A549 (cell line): ENCODE measurements at regions not wholly inside any gene's neighbourhood (a gene's known extent, or its start where the extent isn't known, plus 50 kb on each side); places are given as distances from the start of the nearest gene placed in this dataset.

ENCODE experiments used
- ATAC-seq, 2 experiments: fragments of 200-7000 bp in 1 of 2; fragments of >200 bp in 1 of 2; cut with Nextera tagmentation in 1 of 2; cut with Tn5 transposase in 1 of 2; 3 replicates each; pipeline versions ENCODE4 v1.8.0 to v1.9.1; 2018 to 2020; ENCODE audit warnings: mild to moderate bottlenecking in 1 of 2, moderate library complexity in 1 of 2
- CTCF ChIA-PET: fragments of 300-600 bp; sonication (Branson Sonifier 250); formaldehyde crosslinking; extraction: SDS; loops from one replicate; lab custom pipeline; 2021; ENCODE audit warnings: antibody characterized with exemption, inconsistent platforms; lab: Yijun Ruan, JAX
- POLR2A ChIA-PET: fragments of 350-600 bp; formaldehyde crosslinking; extraction: SDS; loops from one replicate; lab custom pipeline; 2021; ENCODE audit warnings: antibody characterized with exemption, inconsistent platforms; lab: Yijun Ruan, JAX
- DNase-seq, 2 experiments: peaks; one replicate each; pipeline versions ENCODE4 v3.0.0 to v3.0.0-alpha.2; 2011 to 2016; ENCODE audit warnings: low read depth in 1 of 2, low spot score in 1 of 2
- FAIRE-seq: peaks from 2 replicates; lab custom pipeline; 2011; peaks lifted over from hg19 to GRCh38; lab: Jason Lieb, UNC
- H3K27ac ChIP-seq, 2 experiments: fragments of >200 bp; sonication (Bioruptor Twin); formaldehyde crosslinking; 3 replicates each; pipeline ENCODE4 v1.5.1; 2016 to 2017
- H3K4me1 ChIP-seq: fragments of >200 bp; sonication (Bioruptor Twin); formaldehyde crosslinking; 3 replicates; pipeline ENCODE4 v1.6.1; 2016
- H3K4me2 ChIP-seq: fragments of >200 bp; sonication (Bioruptor Twin); formaldehyde crosslinking; 3 replicates; pipeline ENCODE4 v1.6.1; 2016
- H3K4me3 ChIP-seq: fragments of >200 bp; sonication (Bioruptor Twin); formaldehyde crosslinking; 3 replicates; pipeline ENCODE4 v1.5.1; 2016
- H3K9me3 ChIP-seq: fragments of >200 bp; sonication (Bioruptor Twin); formaldehyde crosslinking; 3 replicates; pipeline ENCODE4 v1.6.1; 2016
- CBX2 ChIP-seq: fragments of 200-600 bp; sonication (generic); IDR thresholded peaks from 2 replicates; pipeline ENCODE4 v1.6.1; 2016; ENCODE audit warnings: low read depth, mild to moderate bottlenecking, borderline replicate concordance
- CHD2 ChIP-seq: fragments of 150-350 bp; IDR thresholded peaks from 2 replicates; pipeline ENCODE4 v1.6.1; 2014; ENCODE audit warnings: low read length; ENCODE audit not compliant: partially characterized antibody
- CHD4 ChIP-seq: fragments of 200-600 bp; sonication (generic); IDR thresholded peaks from 2 replicates; pipeline ENCODE4 v1.6.1; 2016; ENCODE audit warnings: antibody characterized with exemption, mild to moderate bottlenecking, borderline replicate concordance
- ESRRA ChIP-seq: fragments of 150-350 bp; IDR thresholded peaks from 2 replicates; pipeline ENCODE4 v1.6.1; 2014; ENCODE audit warnings: mild to moderate bottlenecking, low read length, borderline replicate concordance
- JUN ChIP-seq, 2 experiments: fragments of >200 bp; sonication (Bioruptor Twin); formaldehyde crosslinking; IDR thresholded peaks; 2 replicates in 1 of 2; 3 replicates in 1 of 2; pipeline ENCODE4 v1.6.1; 2016 to 2017
- KDM5A ChIP-seq: fragments of 200-600 bp; sonication (generic); IDR thresholded peaks from 2 replicates; pipeline ENCODE4 v1.6.1; 2016; ENCODE audit warnings: antibody characterized with exemption, mild to moderate bottlenecking
- NPAS2 ChIP-seq: fragments of 250-450 bp; sonication (Bioruptor Pico); IDR thresholded peaks from 2 replicates; pipeline ENCODE4 v1.8.0; 2022; ENCODE audit warnings: mild to moderate bottlenecking, moderate library complexity, borderline replicate concordance
- NR3C1 ChIP-seq: fragments of >200 bp; sonication (Bioruptor Twin); formaldehyde crosslinking; IDR thresholded peaks from 3 replicates; pipeline ENCODE4 v1.6.1; 2017
- POLR2A ChIP-seq: IDR thresholded peaks from 2 replicates; pipeline ENCODE4 v1.6.1; 2012; ENCODE audit warnings: mild to moderate bottlenecking, low read length
- POLR2AphosphoS2 ChIP-seq: conservative IDR thresholded peaks from 2 replicates; pipeline ENCODE4 v1.6.1; 2012; ENCODE audit warnings: low read length, improper control_type of control experiment, inconsistent platforms
- RCOR1 ChIP-seq: fragments of 150-350 bp; IDR thresholded peaks from 2 replicates; pipeline ENCODE4 v1.6.1; 2014; ENCODE audit warnings: antibody characterized with exemption, low read length, low read depth
- RFX5 ChIP-seq: fragments of 450-650 bp; IDR thresholded peaks from 2 replicates; pipeline ENCODE4 v1.7.1; 2014; ENCODE audit warnings: antibody characterized with exemption, mild to moderate bottlenecking, moderate library complexity
- SREBF2 ChIP-seq: fragments of 450-650 bp; IDR thresholded peaks from 2 replicates; pipeline ENCODE4 v1.6.1; 2014; ENCODE audit warnings: mild to moderate bottlenecking, moderate library complexity
- ZC3H11A ChIP-seq: fragments of 450-650 bp; IDR thresholded peaks from 2 replicates; pipeline ENCODE4 v1.6.1; 2014; ENCODE audit warnings: antibody characterized with exemption, mild to moderate bottlenecking
- ZNF302 ChIP-seq: fragments of 250-450 bp; sonication (Bioruptor Pico); IDR thresholded peaks from 2 replicates; pipeline ENCODE4 v1.9.0; 2021; ENCODE audit warnings: inconsistent platforms, mild to moderate bottlenecking, moderate library complexity
- WGBS: methylation state at CpG from one replicate; pipeline ENCODE4 v1.1.6; 2017; ENCODE audit errors: missing lambda C conversion rate; 5-methylcytosine and 5-hydroxymethylcytosine counted together
- TF ChIP-seq, protein P1 (sequence below): fragments of >200 bp; sonication (Bioruptor Twin); formaldehyde crosslinking; IDR thresholded peaks from 3 replicates; pipeline ENCODE4 v1.6.1; 2016
- TF ChIP-seq, protein P2 (sequence below): fragments of 250-450 bp; sonication (Bioruptor Pico); IDR thresholded peaks from 2 replicates; pipeline ENCODE4 v1.5.0; 2021; ENCODE audit warnings: mild to moderate bottlenecking, moderate library complexity, borderline replicate concordance
- TF ChIP-seq, protein P3 (sequence below): IDR thresholded peaks from 2 replicates; pipeline ENCODE4 v1.6.1; 2012
- TF ChIP-seq, protein P4 (sequence below): fragments of 200-600 bp; sonication (generic); IDR thresholded peaks from 2 replicates; pipeline ENCODE4 v1.6.1; 2016; ENCODE audit warnings: antibody characterized with exemption, mild to moderate bottlenecking, moderate library complexity

DNA sequence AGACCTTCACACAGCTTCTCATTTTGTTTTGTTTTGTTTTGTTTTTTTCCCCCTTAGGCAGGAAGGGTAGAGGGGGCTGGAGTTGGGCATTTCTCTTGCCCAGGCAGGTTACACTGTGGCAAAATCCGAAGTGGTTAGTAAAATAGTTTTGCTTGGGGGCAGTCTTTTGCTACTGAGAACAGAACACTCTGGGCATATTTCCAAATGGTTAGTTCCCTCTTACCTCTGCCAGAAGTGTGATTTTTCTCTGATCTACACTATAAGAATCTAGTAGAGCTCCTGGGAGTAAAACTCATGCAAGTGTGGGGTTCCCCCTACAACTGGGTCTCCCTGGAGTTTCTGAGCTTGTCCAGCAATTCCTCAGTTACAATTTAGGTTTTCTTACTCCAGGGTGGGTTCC is 61.7 kb downstream of the NPS start:
- ATAC-seq, result no peak
- H3K9me3 ChIP-seq, result no peaks in the 10 kb centered on the region
- no peak overlapping the region for H3K27ac ChIP-seq
- no peak for FAIRE-seq
- WGBS, result 0% methylated on average over 1 of the region's 1 CpG
- no peak for DNase-seq
- H3K4me2 ChIP-seq, result no peak overlapping the region
- CTCF ChIA-PET, result no interaction called here
- TF ChIP-seq JUN (IDR thresholded peaks at IDR 0.05), result no peak
- TF ChIP-seq RFX5, result no peak
- TF ChIP-seq, protein P1, sequence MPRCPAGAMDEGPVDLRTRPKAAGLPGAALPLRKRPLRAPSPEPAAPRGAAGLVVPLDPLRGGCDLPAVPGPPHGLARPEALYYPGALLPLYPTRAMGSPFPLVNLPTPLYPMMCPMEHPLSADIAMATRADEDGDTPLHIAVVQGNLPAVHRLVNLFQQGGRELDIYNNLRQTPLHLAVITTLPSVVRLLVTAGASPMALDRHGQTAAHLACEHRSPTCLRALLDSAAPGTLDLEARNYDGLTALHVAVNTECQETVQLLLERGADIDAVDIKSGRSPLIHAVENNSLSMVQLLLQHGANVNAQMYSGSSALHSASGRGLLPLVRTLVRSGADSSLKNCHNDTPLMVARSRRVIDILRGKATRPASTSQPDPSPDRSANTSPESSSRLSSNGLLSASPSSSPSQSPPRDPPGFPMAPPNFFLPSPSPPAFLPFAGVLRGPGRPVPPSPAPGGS, result no peak
- TF ChIP-seq RCOR1, result no peak
- no peak for TF ChIP-seq ESRRA
- TF ChIP-seq ZC3H11A, result no peak
- TF ChIP-seq, protein P2, sequence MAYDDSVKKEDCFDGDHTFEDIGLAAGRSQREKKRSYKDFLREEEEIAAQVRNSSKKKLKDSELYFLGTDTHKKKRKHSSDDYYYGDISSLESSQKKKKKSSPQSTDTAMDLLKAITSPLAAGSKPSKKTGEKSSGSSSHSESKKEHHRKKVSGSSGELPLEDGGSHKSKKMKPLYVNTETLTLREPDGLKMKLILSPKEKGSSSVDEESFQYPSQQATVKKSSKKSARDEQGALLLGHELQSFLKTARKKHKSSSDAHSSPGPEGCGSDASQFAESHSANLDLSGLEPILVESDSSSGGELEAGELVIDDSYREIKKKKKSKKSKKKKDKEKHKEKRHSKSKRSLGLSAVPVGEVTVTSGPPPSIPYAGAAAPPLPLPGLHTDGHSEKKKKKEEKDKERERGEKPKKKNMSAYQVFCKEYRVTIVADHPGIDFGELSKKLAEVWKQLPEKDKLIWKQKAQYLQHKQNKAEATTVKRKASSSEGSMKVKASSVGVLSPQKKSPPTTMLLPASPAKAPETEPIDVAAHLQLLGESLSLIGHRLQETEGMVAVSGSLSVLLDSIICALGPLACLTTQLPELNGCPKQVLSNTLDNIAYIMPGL (CRISPR knock-in tag), result no peak
- TF ChIP-seq NPAS2 (CRISPR knock-in tag), result no peak
- TF ChIP-seq ZNF302, result no peak
- no peak for TF ChIP-seq KDM5A
- TF ChIP-seq, protein P3, sequence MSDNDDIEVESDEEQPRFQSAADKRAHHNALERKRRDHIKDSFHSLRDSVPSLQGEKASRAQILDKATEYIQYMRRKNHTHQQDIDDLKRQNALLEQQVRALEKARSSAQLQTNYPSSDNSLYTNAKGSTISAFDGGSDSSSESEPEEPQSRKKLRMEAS, result no peak
- no peak for TF ChIP-seq SREBF2
- TF ChIP-seq, protein P4, sequence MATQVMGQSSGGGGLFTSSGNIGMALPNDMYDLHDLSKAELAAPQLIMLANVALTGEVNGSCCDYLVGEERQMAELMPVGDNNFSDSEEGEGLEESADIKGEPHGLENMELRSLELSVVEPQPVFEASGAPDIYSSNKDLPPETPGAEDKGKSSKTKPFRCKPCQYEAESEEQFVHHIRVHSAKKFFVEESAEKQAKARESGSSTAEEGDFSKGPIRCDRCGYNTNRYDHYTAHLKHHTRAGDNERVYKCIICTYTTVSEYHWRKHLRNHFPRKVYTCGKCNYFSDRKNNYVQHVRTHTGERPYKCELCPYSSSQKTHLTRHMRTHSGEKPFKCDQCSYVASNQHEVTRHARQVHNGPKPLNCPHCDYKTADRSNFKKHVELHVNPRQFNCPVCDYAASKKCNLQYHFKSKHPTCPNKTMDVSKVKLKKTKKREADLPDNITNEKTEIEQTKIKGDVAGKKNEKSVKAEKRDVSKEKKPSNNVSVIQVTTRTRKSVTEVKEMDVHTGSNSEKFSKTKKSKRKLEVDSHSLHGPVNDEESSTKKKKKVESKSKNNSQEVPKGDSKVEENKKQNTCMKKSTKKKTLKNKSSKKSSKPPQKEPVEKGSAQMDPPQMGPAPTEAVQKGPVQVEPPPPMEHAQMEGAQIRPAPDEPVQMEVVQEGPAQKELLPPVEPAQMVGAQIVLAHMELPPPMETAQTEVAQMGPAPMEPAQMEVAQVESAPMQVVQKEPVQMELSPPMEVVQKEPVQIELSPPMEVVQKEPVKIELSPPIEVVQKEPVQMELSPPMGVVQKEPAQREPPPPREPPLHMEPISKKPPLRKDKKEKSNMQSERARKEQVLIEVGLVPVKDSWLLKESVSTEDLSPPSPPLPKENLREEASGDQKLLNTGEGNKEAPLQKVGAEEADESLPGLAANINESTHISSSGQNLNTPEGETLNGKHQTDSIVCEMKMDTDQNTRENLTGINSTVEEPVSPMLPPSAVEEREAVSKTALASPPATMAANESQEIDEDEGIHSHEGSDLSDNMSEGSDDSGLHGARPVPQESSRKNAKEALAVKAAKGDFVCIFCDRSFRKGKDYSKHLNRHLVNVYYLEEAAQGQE, result no peak
- no peak for TF ChIP-seq NR3C1
- no peak for TF ChIP-seq POLR2AphosphoS2
- no peak for TF ChIP-seq CHD2
- TF ChIP-seq CHD4, result no peak
- no peak for TF ChIP-seq CBX2
- no peak for TF ChIP-seq POLR2A
- TF ChIP-seq, all 56 proteins: peak for 0
- H3K4me3 ChIP-seq, result no peak overlapping the region
- POLR2A ChIA-PET, result no interaction called here
- H3K4me1 ChIP-seq, result no peaks in the 10 kb centered on the region

DNA sequence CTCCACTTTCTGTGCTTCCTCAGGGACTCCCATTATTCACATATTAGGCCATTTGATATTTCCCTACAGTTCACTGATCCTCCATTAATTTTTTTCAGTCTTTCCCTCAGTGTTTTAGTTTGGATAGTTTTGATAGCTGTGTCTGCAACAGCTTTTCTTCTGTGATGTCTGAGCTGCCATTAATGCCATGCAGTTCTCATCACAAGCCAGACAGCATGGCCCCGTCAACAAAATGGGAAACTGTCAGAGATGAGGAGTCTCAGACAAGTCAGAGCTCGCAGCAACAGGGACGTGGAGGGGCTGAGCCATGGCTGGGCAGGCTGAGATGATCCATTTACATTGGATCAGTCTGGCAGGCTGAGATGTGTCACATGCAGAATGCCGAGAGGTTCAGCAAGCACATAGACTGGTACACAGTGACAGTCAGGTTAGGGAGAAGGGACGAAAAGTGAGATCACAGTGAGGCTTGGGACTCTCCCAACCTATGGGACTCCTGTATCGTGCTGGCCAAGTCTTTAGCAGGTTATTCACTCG is 65.4 kb downstream of the NPS start:
- CTCF ChIA-PET, result interaction anchor here (0.8 kb wide), 1 partner anchor 750 kb away, joined by 3 read pairs; no protein-coding TSS in a partner anchor
- no peak overlapping the region for H3K4me3 ChIP-seq
- 3% methylated on average over 6 of the region's 7 CpGs for WGBS
- ATAC-seq (no peak), DNase-seq (no peak), FAIRE-seq (no peak)
- H3K4me1 ChIP-seq, result no peaks in the 10 kb centered on the region
- H3K4me2 ChIP-seq, result no peak overlapping the region
- H3K9me3 ChIP-seq, result no peaks in the 10 kb centered on the region
- POLR2A ChIA-PET, result no interaction called here
- H3K27ac ChIP-seq, result no peak overlapping the region
- TF ChIP-seq, protein P4, result no peak
- TF ChIP-seq, protein P3, result no peak
